GM18861 (cell line): ENCODE measurements at regions not wholly inside any gene's neighbourhood (a gene's known extent, or its start where the extent isn't known, plus 50 kb on each side); places are given as distances from the start of the nearest gene placed in this dataset.
"Not testable (repeated sequence)": the region's sequence is repeated elsewhere in the genome, so short reads cannot be mapped to it uniquely, and the experiment has no call there.

ENCODE experiments used
- ATAC-seq: cut with Tn5 transposase; IDR thresholded peaks from one replicate; pipeline ENCODE4 v1.9.1; 2021; ENCODE audit not compliant: unreplicated experiment

DNA sequence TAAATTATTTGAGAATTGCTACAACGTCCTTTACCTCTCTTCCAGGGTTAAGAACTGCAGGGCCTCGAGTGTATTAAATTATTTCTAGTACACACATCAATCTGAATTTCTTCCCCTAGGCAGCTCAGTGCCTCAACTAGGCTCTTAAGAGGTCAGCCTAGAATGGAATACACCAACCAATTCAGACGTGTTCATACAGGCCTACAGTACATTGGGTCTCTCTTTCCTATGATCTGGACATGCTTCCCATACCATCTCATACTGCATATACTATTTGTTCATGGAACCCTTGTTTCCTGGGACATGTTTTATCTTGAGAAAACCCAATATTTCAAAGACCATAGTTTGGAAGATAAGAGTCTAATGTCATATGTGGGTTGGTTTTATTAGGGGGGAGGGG, 434.1 kb upstream of the WWC1 start:
- ATAC-seq: no peak

DNA sequence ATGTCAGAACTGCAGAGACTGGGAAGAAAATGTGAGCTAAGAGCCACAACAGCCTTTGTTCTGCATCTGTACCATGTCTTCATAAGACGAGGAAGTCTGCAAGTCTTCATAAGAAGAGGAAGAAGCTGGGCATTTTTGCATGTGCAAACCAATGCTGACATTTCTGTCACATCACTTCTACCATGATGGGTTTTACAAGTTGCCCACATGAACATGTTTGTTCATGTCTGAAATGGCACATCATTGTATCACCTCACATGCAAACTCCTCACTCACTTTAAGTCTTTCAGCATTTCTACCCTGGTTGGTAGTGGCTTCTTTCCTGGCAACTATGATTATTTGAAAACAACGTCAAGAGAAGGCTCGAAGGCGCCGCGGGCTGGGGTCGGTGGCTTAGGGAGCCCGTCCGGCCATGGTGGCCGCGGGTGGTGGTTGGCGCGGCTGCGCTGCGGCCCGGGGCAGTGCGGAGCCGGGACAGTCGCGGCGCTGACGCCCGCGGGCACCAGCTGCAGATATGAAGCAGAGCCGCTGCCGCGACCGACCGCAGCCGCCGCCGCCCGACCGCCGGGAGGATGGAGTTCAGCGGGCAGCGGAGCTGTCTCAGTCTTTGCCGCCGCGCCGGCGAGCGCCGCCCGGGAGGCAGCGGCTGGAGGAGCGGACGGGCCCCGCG, 433.1 kb upstream of the WWC1 start:
- not testable (repeated sequence) for ATAC-seq

DNA sequence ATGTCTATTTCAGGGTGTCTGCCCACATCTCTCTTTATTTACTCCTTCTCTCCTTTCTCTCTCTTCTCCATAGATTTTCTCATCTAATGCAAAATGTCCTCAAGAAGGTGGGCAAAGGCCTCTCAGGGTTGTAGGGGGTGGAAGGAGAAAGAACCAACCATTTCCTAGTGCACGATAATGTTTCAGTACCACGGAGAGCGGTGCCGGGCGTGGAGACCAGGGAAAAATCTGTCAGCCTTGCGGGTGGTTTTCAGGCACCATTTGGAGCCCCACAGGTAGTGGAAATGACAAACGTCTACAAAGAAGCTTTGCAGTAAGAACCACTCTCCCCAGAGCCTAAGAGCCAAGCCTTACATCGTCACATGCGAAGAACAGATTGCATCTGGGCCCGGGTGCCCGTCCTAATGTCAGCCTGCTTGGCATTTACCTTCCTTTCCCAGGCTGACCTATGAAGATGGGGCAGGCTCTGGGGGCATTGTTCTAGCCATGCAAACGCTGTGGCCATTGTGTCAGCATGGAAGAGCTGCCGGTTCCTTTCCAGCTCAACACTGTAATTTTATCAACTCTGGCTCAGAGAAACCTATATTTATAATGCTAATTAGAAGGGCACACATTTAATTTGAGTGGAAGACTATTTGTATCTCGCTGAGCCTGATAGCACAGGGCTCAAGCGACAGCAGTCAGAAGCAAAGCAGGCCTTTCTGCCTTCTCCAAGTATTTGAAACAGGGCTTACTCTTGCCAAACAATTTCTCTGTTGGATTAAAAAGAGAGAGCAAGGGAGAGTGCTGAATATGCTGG, 430.1 kb upstream of the WWC1 start:
- no peak for ATAC-seq

DNA sequence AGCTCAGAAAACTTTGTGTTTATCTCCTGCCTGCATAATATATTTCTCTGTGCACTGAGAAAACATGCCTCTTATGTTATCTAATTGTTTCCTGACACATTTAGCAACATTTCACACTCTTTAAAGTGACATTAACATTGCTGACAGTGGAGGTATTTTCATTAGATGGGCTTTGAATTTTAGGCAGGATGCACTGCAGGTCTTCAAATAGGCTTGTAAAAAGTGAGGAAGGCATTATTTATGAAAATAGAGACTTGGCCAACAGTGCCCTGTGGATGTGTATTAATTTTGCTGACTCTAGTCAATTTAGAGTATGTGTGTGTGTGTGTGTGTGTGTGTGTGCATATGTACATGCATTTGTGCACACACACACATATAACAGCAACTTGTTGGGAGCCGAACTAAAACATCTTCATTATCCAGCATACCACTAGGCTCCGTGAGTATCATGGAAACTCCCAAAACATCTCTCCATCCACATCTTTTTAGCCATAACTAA, 429.5 kb upstream of the WWC1 start:
- no peak for ATAC-seq

DNA sequence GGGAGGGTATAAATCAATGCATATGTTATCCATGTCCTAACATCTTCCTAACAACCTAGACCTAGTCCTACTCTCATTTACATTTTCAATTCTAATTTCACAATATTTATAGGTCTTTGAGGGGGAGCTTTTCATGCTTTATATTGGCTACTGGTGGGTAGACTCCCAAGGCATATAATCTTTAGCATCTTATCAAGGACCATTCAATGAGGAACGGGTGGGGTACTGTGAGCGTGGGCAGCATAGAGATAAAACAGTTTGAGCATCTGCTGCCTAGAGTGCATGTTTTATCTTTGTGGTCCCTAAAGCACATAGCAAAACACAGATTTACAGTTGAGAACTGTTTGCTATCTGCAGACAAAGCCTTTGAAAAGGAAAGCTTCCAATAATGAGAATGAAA, 427.6 kb upstream of the WWC1 start:
- no peak for ATAC-seq

DNA sequence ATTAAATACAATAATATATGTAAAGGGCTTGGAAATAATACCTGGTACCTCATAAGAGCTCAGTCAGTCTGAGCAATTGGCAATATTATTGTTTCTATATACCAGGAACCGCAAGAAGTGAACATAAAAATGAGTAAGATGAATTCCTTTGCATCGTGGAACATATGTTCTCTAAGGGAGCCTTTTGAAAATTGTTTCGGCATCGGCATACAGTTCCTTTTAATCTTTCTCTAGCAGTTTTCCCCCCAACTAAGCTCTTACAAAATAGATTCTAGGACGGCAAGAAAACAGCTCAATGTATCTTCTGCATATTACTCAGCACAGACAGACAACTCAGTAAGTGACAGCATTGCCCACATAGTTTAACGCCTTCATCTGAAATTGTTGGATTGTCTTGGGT, 426.6 kb upstream of the WWC1 start:
- ATAC-seq: no peak

DNA sequence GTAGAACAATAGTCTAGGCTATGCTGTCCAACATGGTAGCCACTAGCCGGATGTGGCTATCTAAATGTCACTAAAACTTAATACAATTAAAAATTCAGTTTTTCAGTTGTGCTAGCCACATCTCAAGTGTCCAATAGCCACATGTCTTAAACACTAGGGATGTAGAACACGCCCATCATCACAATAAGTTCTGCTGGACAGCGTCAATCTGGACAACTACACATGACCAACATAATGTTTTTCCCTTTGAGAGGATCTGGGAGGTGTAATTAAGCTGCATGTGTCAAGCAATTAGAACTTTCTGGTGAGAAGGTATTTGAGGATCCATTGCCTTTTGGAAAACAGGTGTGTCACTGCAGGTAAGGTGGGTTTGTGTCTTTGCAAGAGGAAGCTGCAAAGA, 424.6 kb upstream of the WWC1 start:
- no peak for ATAC-seq

DNA sequence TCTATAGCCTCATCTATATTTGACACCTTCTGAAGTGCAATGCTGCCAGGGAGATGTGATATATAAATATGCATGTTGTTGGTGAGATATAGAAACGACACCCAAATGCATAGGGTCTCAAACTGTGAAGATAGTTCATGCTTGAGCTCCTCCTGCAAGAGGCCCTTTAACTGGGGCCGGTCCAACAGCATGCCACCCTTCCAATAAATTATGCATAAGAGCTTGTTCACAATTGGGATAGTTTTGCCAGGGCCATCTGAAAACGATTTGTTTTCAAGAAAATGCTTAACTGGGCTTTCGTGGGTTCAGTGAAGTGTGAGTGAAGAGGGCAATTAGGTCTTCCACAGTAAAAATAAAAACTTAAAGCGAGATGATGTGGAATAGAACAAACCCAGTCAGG, 424.2 kb upstream of the WWC1 start:
- no peak for ATAC-seq

DNA sequence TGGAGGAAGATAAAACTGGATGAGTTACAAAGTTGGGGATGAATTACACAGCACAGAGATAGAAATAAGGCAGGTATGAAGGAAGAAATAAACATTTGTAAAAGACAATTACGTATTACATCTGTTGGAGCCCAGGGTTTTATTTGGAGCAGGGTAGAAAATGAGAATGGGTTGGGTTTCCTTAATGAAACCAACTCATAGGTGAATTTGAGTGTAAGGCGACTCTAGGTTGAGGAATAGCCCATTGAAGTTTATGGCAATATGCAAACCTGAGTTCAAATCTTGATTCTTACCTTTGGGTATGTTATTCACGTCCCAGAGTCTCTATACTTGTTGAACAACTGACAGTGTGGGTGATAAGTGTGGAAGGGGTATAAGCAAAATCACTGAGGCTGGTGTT, 422.3 kb upstream of the WWC1 start:
- ATAC-seq: no peak

DNA sequence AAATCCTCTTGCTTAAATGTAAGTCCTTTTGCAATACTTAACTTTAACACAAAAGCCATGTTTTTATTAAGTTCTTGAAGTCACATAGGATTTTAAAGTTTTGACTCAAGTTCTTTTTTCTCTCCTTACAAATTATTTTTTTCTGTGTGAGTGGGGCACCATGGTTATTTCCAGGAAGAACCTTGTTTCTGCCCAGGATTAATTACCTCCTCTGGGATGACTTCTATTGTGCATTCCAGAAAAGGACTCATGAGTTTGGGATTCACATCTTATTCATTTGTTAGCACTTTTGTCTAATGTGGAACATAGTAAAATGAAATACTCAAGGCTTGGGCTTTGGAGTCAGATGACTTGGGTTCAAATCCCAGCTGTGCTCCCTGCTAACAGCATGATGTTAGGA, 421.4 kb upstream of the WWC1 start:
- ATAC-seq: no peak

DNA sequence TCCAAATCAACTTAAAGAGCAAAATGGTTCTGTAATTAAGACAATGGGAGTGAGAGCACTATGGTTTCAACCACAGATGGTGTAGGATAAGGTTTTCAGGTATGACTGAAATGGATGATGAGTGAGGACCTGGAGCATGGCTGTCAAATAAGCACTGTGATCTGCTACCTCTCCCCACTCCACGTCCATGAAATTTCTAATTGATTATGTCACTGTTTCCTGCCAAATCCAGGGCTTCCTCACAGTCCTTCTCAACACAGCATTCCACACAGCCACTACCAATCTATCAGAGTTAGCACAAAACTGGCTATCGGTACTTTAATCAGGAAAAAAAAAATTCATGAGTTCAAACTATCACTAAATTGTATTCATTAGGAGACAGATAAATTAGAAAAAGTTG, 420.4 kb upstream of the WWC1 start:
- ATAC-seq: no peak

DNA sequence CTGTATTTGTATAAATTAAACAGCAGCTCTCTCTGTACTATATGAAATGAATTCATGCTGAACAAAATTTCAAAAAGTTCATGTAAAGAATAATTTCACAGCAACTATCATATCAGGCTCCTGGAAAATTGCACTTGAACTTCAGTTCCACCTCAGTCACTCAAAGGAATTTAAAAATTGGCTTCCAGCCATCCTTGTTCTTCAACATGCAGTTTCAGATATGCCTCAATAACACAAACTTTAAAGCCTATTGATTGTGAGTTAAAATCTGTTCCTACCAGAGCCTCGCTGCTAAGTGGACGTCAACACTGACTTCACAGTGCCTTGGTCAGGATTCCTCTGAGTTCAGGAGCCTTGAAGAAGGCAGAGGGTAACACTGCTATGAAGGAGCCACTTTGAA, 418.7 kb upstream of the WWC1 start:
- no peak for ATAC-seq

DNA sequence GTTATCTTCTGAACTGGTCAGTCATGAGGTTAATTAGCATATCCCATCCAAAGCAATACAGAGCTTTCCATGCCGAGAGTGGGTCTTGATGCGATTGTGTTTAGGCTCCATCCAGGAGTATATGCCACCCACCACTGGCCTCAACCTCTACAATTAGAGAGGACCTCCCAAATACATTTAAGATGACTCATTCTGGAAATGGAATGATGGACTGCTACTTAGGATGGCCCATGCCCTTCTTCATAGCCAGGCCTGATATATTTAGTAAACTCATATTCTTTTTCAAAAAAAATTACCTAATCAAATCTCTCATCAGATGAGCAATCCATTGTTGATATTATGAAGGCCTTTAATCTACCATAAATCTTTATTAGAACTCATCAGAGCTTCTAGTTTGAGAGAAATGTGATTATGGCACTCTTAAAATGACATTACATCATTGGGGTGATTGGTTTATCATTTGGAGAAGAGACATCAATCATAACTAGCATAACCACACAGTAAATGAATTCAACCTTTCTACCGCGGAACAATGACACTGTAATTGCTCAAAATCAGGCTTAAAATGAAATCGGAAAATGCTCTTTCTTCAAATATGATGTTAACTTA, 414.2 kb upstream of the WWC1 start:
- ATAC-seq: no peak

DNA sequence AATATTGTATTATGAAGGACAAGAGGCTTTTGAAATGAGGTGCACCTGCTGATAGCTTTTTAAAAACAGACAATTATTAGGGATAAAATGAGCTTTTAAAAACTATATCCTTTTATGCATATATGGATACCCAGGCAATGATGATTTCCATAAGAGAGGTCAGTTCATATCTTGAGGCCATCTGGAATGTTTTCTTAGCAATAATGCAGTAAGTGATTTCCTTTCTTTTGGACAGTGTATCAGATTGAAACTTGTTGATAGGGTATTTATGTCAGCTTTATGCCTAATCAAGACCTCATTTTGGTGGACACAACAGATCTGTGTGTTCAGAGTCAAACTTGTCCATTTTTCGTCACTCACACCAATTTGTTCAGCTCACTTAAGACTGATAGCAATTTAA, 413.5 kb upstream of the WWC1 start:
- ATAC-seq: no peak

DNA sequence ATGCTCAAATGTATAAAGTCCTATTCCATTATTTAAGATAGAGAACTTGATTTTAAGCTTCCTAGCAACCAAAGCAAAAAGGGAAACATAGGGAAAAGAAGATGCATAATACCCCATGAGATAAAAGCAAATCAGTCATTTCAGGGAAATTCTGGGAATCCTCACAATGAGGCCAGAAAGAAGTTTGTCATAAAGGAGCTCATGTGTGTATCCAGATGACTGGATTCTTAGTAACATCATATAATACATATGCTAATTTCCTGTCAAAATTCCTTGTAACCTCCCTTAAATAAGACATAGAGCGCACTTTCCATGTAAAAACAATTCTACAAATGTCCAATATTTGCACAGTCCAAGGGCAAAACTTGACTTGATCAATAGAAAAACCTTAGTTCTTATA, 411.0 kb upstream of the WWC1 start:
- ATAC-seq: no peak

DNA sequence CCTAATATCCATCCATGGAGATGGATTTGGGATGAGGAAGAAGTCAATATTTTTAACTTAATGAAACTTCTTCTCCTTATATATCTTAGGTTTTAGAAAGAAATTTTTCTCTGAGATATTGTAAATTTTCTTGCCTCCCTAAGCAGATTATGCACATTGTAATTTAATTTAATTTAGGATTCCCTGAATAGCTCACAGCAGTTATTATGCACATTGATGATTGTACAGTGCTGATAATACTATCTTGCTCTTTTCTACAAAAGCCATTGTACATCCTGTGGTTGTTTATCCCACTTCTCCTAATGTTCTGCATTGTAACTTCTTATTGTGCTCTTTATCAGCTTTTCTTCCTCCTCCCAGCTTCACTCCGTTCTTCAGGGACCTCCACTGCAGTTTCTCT, 410.4 kb upstream of the WWC1 start:
- ATAC-seq: no peak

DNA sequence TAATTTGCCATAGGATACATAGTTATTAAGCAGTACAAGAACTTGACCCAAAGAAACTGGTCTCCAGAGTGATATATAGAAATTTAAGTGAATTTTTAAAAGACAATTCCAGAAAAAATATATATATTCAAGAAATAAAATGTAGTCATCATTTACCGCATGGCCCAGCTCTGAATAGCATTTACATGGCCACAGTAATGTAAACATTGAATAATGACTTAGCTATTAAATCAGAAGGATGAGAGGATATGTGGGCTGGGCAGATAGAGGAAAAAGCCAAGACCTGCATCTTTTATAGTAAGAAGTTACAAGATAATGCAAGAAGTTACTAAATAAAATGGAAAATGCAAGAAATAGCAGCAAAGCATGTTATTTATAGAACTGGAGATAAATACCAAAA, 405.2 kb upstream of the WWC1 start:
- ATAC-seq: no peak

DNA sequence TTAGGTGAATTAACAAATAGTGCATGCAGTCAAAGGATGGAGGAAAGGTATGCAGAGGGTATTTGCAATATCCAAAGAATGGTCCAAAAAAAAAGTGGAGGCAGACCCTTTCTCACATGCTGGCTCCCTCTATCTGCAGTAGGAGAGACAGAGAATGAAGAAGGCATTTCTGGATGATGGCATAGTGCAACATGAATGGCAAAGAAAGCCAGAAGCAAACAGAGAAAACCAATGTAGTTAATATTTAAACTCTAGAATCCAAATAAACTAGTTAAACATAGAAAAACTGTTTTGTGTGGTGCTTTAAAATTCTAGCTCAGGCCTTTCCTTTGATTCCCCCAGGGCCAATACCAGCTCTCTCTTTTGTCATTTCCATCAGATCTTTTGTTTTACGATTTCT, 403.1 kb upstream of the WWC1 start:
- ATAC-seq: no peak

DNA sequence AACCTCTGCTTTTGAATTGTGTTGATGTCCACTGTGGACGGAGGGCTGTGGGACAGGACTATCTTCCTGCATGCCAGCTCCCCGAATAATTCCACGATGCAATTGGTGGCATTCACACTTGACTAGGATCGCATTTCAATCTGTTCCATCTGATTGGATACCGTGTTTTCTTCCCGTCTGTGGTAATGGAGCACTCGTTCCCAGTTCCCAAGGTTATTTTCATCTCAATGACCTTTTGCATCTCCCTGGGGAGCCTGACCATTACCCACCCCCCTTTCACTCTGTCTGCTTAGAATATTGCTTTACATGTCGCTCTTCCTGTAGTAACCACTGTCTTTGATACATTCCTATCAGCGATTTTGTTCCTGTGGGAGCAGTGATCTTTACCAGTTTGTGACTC, 402.2 kb upstream of the WWC1 start:
- no peak for ATAC-seq

DNA sequence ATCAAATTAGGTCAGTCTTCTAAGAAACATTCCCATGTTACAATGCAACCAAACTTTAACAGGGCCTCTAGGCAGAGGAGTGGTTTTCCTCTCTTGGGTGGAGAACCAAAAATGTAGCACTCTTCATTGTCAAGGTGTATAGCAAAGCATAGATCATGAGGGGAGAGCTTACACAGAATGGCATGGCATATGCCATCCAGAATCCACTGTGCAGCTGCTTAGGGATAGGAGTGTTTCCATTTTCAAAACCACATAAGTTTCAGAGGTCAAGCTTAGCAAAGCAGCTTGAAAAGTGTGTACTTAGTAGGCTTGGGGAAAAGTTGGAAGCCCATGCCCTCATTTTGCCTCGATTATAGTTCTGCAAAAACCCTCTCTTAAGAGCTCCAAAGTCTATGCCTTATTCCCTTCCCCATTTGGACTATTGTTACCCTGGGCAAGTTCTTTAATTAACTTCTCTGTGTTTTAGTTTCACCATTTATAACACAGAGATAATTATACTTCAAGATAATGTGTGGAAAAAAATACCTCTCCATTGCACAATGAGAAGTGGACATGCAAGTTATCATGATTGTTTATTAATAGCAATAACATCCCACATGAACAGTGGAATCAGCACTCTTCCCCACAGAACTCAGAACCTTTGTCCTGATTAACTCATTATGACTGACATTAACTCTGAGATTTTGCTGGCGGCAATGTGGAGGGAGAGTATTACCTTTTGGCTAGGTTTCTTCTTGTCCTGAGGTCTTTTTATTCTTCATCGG, 398.9 kb upstream of the WWC1 start:
- ATAC-seq: no peak

DNA sequence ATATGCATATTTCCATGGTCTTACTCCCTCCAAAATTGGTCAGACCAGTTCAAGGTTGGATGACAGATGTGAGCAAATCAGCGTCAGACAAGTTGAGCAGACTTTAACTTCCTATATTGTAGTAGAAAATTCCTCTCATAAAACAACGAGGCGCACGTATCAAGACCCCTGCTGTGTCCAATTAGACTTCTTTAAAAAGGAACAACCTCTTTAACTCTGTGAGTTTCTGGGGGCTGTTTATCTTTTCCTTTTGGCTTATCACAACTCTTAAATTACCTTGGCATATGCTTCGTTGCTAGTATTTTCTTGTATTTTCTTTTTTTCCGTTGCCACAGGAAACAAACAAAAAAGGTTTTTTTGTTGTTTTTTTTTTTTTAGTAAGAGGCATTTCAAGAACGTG, 398.2 kb upstream of the WWC1 start:
- ATAC-seq: no peak
